AG04450 (cell line): ENCODE measurements at regions not wholly inside any gene's neighbourhood (a gene's known extent, or its start where the extent isn't known, plus 50 kb on each side); places are given as distances from the start of the nearest gene placed in this dataset.

Experiments used
- CTCF ChIA-PET: fragments of 300-600, 350-600 bp; formaldehyde crosslinking; extraction: SDS; loops from one replicate; lab custom pipeline; 2022; ENCODE audit warnings: antibody characterized with exemption, inconsistent platforms; lab: Charles Lee
- POLR2A ChIA-PET: fragments of 350-600 bp; formaldehyde crosslinking; extraction: SDS; loops from one replicate; lab custom pipeline; 2021; ENCODE audit warnings: antibody characterized with exemption, inconsistent platforms; lab: Yijun Ruan, JAX
- DNase-seq: peaks from one replicate; pipeline ENCODE4 v3.0.0-alpha.2; 2011; ENCODE audit warnings: low read depth, low spot score
- H3K27ac ChIP-seq: one replicate; pipeline ENCODE4 v1.5.1; 2012; ENCODE audit warnings: low read depth, low read length, control low read depth
- H3K27me3 ChIP-seq: one replicate; pipeline ENCODE4 v1.6.0; 2012; ENCODE audit warnings: low read length; ENCODE audit not compliant: control insufficient read depth, insufficient read depth
- H3K4me3 ChIP-seq: 2 replicates; pipeline ENCODE4 v1.5.1; 2011; ENCODE audit warnings: mild to moderate bottlenecking, low read depth, low read length, control low read depth
- H3K9me3 ChIP-seq: 2 replicates; pipeline ENCODE4 v1.5.1; 2012; ENCODE audit warnings: low read length; ENCODE audit not compliant: control insufficient read depth, insufficient read depth
- CTCF ChIP-seq: IDR thresholded peaks from 2 replicates; pipeline ENCODE4 v1.5.1; 2011; ENCODE audit warnings: low read depth, low read length, control low read depth, inconsistent platforms

GRCh38 chr6:141443032-141443431 is 689.7 kb upstream of the GJE1 start:
- CTCF ChIA-PET: no interaction called here
- no peak for DNase-seq
- Histone ChIP-seq H3K27me3 (no peaks in the 10 kb centered on the region), H3K27ac (no peak overlapping the region), H3K9me3 (no peaks in the 10 kb centered on the region), H3K4me3 (no peak overlapping the region)
- TF ChIP-seq CTCF: no peak
- POLR2A ChIA-PET: no interaction called here

- Histone ChIP-seq H3K4me3 (no peak overlapping the region), H3K27ac (no peak overlapping the region), H3K27me3 (no peaks in the 10 kb centered on the region), H3K9me3 (no peaks in the 10 kb centered on the region)
- ChIA-PET POLR2A (no interaction called here), CTCF (no interaction called here)
- TF ChIP-seq CTCF: no peak
- no peak for DNase-seq
Measured at GRCh38 chr6:141439513-141439912, 693.2 kb upstream of the GJE1 start.

GRCh38 chr6:141437685-141438084 is 695.0 kb upstream of the GJE1 start:
- Histone ChIP-seq H3K9me3 (no peaks in the 10 kb centered on the region), H3K27ac (no peak overlapping the region), H3K4me3 (no peak overlapping the region), H3K27me3 (no peaks in the 10 kb centered on the region)
- POLR2A ChIA-PET: no interaction called here
- CTCF ChIA-PET: no interaction called here
- TF ChIP-seq CTCF: no peak
- DNase-seq: no peak

- no peak for DNase-seq
- TF ChIP-seq CTCF: no peak
- ChIA-PET CTCF (no interaction called here), POLR2A (no interaction called here)
- no peaks in the 10 kb centered on the region for H3K9me3 ChIP-seq
- H3K4me3 ChIP-seq: no peak overlapping the region
- no peaks in the 10 kb centered on the region for H3K27me3 ChIP-seq
- no peak overlapping the region for H3K27ac ChIP-seq
Measured at GRCh38 chr6:141437011-141437410, 695.7 kb upstream of the GJE1 start.

- no peak for TF ChIP-seq CTCF
- H3K27ac ChIP-seq: no peak overlapping the region
- CTCF ChIA-PET: interaction anchor here (0.7 kb wide), 1 partner anchor 103 kb away, joined by 3 read pairs; no protein-coding TSS in a partner anchor
- no peaks in the 10 kb centered on the region for H3K9me3 ChIP-seq
- POLR2A ChIA-PET: no interaction called here
- no peak overlapping the region for H3K4me3 ChIP-seq
- no peak for DNase-seq
- H3K27me3 ChIP-seq: no peaks in the 10 kb centered on the region
Measured at GRCh38 chr6:141426400-141426980, 706.2 kb upstream of the GJE1 start.
